NCI-H510A treated with DMSO at 0.1 percent for 48 hours (cell line): ENCODE measurements at regions not wholly inside any gene's neighbourhood (a gene's known extent, or its start where the extent isn't known, plus 50 kb on each side); places are given as distances from the start of the nearest gene placed in this dataset.

ENCODE experiments used
- DNase-seq: peaks from one replicate; lab custom pipeline; 2025; lab: John Stamatoyannopoulos, UW

GRCh38 chr4:119932277-119932676 is 134.4 kb downstream of the MAD2L1 start:
- DNase-seq, result no peak

GRCh38 chr4:119930546-119930945 is 136.1 kb downstream of the MAD2L1 start:
- DNase-seq, result no peak

DNA sequence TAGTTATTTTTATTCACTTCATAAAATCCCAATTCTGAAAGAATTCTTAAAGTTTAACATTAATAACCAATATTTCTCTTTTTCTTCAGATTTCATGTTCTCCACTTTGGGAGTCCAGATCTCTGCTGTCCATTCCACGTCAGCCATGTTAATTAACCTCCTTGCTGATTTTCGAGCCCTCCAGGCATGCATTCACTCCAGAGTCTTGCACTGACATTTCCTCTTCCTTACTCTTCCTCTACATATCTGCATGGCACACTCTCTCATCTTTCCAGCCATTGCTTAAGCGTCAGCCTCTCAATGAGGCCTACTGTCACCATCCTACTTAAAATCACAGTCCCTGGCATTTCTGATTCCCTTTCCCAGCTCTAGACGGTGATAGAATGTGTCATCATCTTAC is 144.8 kb downstream of the MAD2L1 start:
- DNase-seq, result no peak

DNA sequence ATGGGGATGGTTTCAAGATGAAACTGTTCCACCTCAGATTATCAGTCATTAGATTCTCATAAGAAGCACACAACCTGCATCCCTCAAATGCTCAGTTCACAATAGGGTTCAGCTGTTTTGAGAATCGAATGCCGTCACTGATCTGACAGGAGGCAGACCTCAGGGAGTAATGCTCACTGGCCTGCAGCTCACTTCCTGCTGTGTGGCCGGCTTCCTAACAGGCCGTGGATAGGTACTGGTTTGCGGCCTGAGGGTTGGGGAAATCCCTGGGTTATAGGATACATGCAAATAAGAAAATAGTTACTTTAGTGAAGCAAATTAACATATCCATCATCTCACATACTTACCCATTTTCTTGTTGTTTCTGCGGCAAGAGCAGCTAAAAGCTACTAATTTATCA is 160.4 kb downstream of the MAD2L1 start:
- DNase-seq, result no peak

DNA sequence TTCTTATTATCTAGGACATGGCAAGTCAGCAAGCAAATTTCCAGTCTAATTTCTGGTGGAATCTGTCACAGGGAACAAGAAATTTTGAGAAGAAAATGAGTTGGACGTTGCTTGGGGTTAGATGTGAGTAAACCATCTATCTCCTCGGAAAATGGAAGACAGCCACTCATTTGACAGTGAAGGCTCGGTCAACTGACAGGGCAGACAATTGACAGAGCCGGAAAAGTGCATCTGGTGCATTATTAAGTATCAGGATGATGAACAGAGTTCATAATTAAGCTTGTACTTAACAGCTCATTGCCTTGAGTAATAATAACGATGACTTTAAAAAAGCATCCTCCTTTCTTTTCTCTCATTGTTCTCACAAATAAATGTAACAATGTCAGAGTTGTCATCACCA is 168.4 kb downstream of the MAD2L1 start:
- DNase-seq, result no peak

DNA sequence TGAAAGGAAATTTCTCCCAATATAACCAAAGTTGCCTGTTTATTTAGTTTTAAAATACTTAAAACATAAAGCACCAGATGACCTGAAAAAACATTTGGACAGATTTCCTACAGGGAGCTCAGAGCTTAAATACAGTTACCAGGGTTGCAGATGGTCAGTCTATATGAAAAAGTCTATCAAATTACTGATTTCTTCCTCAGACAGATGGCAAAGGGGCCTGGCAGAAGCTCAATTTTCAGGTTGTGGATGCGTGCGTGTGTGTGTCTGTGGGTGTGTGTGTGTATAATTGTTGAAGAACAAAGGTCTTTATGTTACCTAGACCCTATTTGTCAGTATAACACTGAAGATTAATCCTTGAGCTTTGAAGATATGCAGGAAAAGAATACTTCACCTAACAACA is 169.4 kb downstream of the MAD2L1 start:
- no peak for DNase-seq

DNA sequence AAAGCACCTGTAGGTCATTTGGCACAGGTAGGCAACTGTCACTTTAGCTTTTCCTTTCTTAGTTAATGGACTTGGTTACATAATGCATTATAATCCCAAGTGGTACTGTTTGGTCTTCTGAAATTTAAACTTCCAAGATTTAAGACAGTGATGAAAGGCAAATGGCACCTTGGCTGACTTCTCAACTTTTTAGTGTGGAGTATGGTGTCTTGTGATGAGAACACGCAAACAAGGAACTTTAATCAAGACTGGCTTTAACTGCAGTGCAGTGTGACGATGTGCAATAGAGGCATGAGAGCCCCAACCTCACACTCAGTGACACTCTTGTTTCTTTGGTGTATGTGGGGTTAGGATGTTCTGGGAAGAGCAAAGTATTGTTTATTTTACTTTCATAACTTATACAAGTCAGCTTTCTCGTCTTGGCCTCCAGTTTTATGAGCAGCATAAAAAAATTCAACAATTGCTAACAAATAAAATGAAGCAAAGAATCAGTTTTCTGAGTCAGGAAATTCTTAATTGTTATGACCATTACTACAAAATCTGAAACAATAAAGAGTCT is 171.9 kb downstream of the MAD2L1 start:
- no peak for DNase-seq

DNA sequence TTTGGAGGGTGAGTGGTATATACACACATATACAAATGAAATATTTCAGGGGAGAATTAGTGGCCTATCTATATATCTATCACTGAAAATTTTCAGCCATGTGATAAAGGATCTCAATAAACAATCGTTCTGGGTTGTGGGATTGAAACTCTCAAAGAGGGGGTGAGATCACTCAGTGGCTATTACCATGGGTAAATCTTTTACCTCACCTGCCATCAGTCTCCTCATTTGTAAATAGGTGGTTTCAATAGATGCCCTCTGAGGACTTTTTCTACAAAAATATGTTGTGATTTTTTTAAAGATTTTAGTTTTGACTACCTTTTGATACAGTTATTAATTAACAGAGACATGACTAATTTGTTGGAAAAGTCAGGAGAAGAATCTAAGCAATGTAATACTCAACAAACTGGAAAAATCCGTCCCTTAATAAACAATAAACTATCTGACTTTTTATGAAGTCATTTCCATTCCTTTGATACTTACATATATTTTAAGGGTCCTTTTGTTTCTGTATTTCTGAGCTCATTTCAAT is 192.8 kb downstream of the MAD2L1 start:
- DNase-seq, result no peak

- no peak for DNase-seq
Observed at GRCh38 chr4:119873132-119873531, 193.5 kb downstream of the MAD2L1 start.

- peak; percentile 2 for DNase-seq
Observed at GRCh38 chr4:119872371-119873016, 194.2 kb downstream of the MAD2L1 start.

DNA sequence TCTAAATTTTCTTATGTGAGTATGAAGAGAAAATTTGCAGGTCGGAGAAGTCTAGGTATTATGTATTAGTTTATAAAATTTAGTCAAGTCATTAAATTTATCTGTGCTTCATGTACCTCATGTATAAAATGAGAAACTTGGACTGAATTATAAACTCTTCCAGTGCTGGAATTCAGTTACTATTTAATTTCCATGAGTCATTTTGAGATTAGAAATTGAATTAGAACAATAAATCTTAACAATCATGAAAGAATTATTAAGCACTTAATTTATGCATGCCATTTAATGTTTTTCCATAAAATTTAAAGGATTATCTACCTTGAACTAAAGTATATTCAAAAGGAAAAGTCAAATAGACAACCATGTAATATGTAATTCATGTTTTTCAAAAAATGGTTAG is 195.8 kb downstream of the MAD2L1 start:
- no peak for DNase-seq

GRCh38 chr4:119865789-119866188 is 200.9 kb downstream of the MAD2L1 start:
- no peak for DNase-seq

GRCh38 chr4:119865389-119865788 is 201.3 kb downstream of the MAD2L1 start:
- DNase-seq, result no peak

GRCh38 chr4:119861731-119862130 is 204.9 kb downstream of the MAD2L1 start:
- DNase-seq, result no peak

DNA sequence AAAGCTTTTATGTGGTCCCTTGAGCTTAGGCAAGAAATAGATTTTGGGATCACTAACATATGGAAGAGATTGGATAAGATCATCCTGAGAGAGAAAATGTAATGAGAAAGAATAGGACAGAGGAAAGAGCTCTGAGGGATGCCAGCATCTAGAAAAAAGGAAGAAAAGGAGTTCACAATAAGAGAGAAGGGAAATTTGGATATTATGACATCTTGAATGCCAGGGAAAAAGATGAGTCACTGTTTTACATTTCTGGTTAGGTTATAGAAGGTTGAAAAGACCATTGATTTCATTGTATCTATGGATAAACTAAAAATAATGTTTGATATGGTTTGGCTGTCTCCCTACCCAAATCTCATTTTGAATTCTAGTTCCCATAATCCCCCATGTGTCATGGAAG is 208.5 kb downstream of the MAD2L1 start:
- DNase-seq, result no peak

GRCh38 chr4:119854364-119854763 is 212.3 kb downstream of the MAD2L1 start:
- DNase-seq, result no peak

GRCh38 chr4:119851649-119852048 is 215.0 kb downstream of the MAD2L1 start:
- no peak for DNase-seq

- no peak for DNase-seq
Observed at GRCh38 chr4:119841361-119841760, 212.8 kb upstream of the PDE5A start.

GRCh38 chr4:119835613-119835910 is 207.0 kb upstream of the PDE5A start:
- DNase-seq, result no peak

DNA sequence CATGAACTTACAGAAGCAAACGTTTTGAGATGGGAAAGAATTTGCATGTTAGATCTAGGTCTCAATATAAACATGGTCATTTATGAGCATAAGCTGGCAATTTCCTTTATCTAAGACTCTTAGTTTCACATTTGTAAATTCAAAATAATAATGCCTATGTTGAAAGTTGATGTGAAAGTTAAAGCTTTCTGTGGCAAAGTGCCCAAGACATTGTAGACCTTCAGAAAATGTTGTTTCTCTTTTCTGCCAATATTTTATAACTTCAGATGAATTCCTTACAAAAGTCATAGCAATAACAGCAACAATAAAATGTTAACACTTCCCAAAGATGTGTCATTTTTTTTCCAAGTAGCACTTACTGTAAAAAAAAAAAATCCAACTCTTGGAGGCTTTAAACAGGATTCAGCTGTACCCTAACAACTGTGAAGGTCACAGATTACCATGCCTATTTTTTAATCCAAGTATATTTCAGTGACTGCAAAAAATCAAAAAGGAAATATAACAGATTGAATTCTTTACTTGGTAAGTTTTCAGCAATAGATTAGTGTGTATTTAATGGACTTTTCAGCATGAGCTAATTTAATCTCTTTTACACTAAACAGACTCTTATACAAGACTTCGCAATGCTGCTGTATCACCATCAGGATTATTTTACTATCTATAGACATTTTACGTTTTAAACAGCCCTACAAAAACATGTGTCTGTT is 206.5 kb upstream of the PDE5A start:
- no peak for DNase-seq

DNA sequence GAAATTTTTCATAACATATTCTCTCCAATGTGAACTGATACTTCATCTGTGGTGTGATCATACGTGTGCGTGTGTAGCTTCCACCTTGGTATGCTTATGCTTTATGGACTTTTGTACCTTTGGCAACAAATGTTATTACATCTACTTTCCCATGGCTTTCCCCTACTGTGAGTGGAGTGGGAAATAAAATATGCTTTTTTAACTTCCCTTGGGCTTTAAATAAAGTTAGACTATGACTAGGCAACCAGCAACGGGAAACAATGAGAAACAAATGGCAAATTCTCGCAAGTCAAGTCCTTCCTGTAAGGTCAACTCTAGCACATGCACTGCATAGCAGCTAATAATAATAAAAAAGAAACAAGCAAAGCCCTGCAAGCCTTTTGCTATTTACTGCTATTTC is 205.0 kb upstream of the PDE5A start:
- no peak for DNase-seq

DNA sequence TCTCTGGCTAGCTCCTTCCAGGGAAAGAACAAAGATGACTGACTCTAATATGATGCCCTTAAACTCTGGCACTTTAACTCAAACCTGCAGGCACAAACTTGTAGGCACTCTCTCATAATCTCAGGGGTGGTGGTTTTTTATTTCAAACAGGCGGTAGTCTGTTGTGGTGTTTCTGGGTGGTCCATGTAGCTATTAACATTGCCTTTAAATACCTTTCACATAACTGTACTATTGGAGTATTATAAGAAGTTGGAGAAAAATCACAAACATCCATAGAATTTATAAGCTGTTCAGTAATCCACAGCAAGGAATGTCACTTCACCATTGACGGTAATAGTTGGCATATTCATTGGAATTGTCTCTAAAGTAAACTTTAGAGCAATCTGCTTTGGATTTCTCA is 204.2 kb upstream of the PDE5A start:
- no peak for DNase-seq

DNA sequence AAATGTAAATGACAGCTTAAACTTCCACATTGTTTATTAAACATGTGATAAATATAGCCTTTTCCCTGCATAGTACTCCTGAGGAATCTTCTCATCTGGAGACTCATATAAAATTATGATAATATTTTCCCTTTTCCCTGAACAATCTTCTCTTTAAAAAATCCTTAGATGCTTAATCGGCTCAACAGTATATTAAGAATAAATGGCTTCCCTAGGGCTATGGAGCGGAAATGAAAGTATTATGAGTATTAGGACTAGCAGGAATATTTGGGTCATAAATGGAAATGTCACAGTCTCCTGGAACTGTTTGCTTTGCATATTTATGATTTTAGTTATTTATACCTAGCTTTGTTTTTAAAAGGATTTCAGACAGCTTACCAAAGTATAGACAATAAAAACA is 200.7 kb upstream of the PDE5A start:
- no peak for DNase-seq

- DNase-seq, result no peak
Observed at GRCh38 chr4:119825696-119826095, 197.1 kb upstream of the PDE5A start.
